Peyer's patch (tissue), 4 donors: ENCODE measurements at regions not wholly inside any gene's neighbourhood (a gene's known extent, or its start where the extent isn't known, plus 50 kb on each side); places are given as distances from the start of the nearest gene placed in this dataset.

Source experiments
- CTCF ChIP-seq, 6 experiments: fragments of 450-650 bp in 4 of 6; fragments of 200-600 bp in 2 of 6; sonication (generic) in 1 of 6; IDR thresholded peaks; one replicate each; pipeline ENCODE4 v1.5.1; 2017 to 2019; ENCODE audit warnings: antibody characterized with exemption in 6 of 6, mild to moderate bottlenecking in 3 of 6, moderate library complexity in 1 of 6
- POLR2A ChIP-seq, 2 donors: fragments of 450-650 bp; IDR thresholded peaks; one replicate each; pipeline ENCODE4 v1.5.1; 2017; ENCODE audit warnings: antibody characterized with exemption in 2 of 2, mild to moderate bottlenecking in 2 of 2, moderate library complexity in 2 of 2

DNA sequence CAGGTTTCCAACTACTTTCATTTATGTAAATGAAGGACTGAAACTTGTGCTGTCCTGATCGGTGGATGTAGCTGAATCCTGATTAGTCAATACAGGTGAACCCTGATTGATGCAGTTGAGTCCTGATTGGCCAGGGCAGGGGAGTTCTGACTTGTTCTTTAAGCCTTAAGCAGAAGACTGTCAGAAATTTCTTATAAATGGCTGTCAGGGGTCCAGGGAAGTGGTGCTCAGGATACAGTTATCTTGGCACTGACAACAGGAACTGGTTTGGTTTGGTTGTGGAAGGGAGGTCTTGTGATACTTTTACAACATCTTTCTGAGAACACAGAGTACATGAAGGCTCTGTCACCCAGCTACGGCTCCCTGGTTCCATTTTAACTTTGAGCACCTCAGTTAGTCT, 132.1 kb downstream of the KCNJ12 start:
- TF ChIP-seq POLR2A (IDR thresholded peaks at IDR 0.05) (no peak), CTCF (IDR thresholded peaks at IDR 0.05) (no peak)
